ENCODE measurements at regions not wholly inside any gene's neighbourhood (a gene's known extent, or its start where the extent isn't known, plus 50 kb on each side); places are given as distances from the start of the nearest gene placed in this dataset.

GRCh38 chr5:118247458-118247857 lies 740.9 kb downstream of the DTWD2 start:
- no peak for TF ChIP-seq POLR2A (IDR thresholded peaks at IDR 0.05; ENCODE audit: low read length)
- no peak for TF ChIP-seq GATA1 (IDR thresholded peaks at IDR 0.05; ENCODE audit: low read depth, low read length)
